ENCODE measurements at regions not wholly inside any gene's neighbourhood (a gene's known extent, or its start where the extent isn't known, plus 50 kb on each side); places are given as distances from the start of the nearest gene placed in this dataset.

GRCh38 chr10:3409928-3410327 is 237.3 kb upstream of the PITRM1 start:
- TF ChIP-seq, protein P1, sequence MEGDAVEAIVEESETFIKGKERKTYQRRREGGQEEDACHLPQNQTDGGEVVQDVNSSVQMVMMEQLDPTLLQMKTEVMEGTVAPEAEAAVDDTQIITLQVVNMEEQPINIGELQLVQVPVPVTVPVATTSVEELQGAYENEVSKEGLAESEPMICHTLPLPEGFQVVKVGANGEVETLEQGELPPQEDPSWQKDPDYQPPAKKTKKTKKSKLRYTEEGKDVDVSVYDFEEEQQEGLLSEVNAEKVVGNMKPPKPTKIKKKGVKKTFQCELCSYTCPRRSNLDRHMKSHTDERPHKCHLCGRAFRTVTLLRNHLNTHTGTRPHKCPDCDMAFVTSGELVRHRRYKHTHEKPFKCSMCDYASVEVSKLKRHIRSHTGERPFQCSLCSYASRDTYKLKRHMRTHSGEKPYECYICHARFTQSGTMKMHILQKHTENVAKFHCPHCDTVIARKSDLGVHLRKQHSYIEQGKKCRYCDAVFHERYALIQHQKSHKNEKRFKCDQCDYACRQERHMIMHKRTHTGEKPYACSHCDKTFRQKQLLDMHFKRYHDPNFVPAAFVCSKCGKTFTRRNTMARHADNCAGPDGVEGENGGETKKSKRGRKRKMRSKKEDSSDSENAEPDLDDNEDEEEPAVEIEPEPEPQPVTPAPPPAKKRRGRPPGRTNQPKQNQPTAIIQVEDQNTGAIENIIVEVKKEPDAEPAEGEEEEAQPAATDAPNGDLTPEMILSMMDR (IDR thresholded peaks at IDR 0.05): no peak
- TF ChIP-seq POLR2A (IDR thresholded peaks at IDR 0.05): no peak

Measured in heart left ventricle (tissue), 13 donors.